ENCODE measurements at regions not wholly inside any gene's neighbourhood (a gene's known extent, or its start where the extent isn't known, plus 50 kb on each side); places are given as distances from the start of the nearest gene placed in this dataset.

GRCh38 chr2:15840969-15841368 lies 99.4 kb upstream of the MYCN start:
- DNase-seq (ENCODE audit: low read depth), result no peak
- no peak overlapping the region for H3K4me3 ChIP-seq (ENCODE audit: low read depth, low read length)

GRCh38 chr2:15841776-15842560 lies 98.4 kb upstream of the MYCN start:
- no peak overlapping the region for H3K4me3 ChIP-seq (ENCODE audit: low read depth, low read length)

GRCh38 chr2:15842758-15843666 lies 97.3 kb upstream of the MYCN start:
- no peak for DNase-seq (ENCODE audit: low read depth)
- no peak overlapping the region for H3K4me3 ChIP-seq (ENCODE audit: low read depth, low read length)

More at GRCh38 chr2:15841776-15842560, 98.4 kb upstream of the MYCN start:
- no peak for DNase-seq (ENCODE audit: low read depth)

GRCh38 chr2:15844211-15844801 lies 96.0 kb upstream of the MYCN start:
- no peak overlapping the region for H3K4me3 ChIP-seq (ENCODE audit: low read depth, low read length)
- no peak for DNase-seq (ENCODE audit: low read depth)

- DNase-seq (ENCODE audit: low read depth), result no peak
- H3K4me3 ChIP-seq (ENCODE audit: low read depth, low read length), result no peak overlapping the region
Measured at GRCh38 chr2:15845294-15845693, 95.1 kb upstream of the MYCN start.

GRCh38 chr2:15845737-15846405 lies 94.5 kb upstream of the MYCN start:
- H3K4me3 ChIP-seq (ENCODE audit: low read depth, low read length), result no peak overlapping the region
- no peak for DNase-seq (ENCODE audit: low read depth)

GRCh38 chr2:15846626-15847025 lies 93.7 kb upstream of the MYCN start:
- DNase-seq (ENCODE audit: low read depth), result no peak
- H3K4me3 ChIP-seq (ENCODE audit: low read depth, low read length), result no peak overlapping the region

- DNase-seq (ENCODE audit: low read depth), result no peak
- no peak overlapping the region for H3K4me3 ChIP-seq (ENCODE audit: low read depth, low read length)
Measured at GRCh38 chr2:15850534-15850933, 89.8 kb upstream of the MYCN start.

GRCh38 chr2:15851076-15851693 lies 89.2 kb upstream of the MYCN start:
- no peak overlapping the region for H3K4me3 ChIP-seq (ENCODE audit: low read depth, low read length)
- no peak for DNase-seq (ENCODE audit: low read depth)

GRCh38 chr2:15852811-15853210 lies 87.5 kb upstream of the MYCN start:
- no peak overlapping the region for H3K4me3 ChIP-seq (ENCODE audit: low read depth, low read length)
- no peak for DNase-seq (ENCODE audit: low read depth)

- no peak overlapping the region for H3K4me3 ChIP-seq (ENCODE audit: low read depth, low read length)
- no peak for DNase-seq (ENCODE audit: low read depth)
Measured at GRCh38 chr2:15853903-15854302, 86.4 kb upstream of the MYCN start.

GRCh38 chr2:15855766-15856260 lies 84.5 kb upstream of the MYCN start:
- DNase-seq (ENCODE audit: low read depth), result no peak
- no peak overlapping the region for H3K4me3 ChIP-seq (ENCODE audit: low read depth, low read length)

GRCh38 chr2:15856318-15856717 lies 84.0 kb upstream of the MYCN start:
- DNase-seq (ENCODE audit: low read depth), result no peak

GRCh38 chr2:15858466-15858865 lies 81.9 kb upstream of the MYCN start:
- no peak overlapping the region for H3K4me3 ChIP-seq (ENCODE audit: low read depth, low read length)
- no peak for DNase-seq (ENCODE audit: low read depth)

More at GRCh38 chr2:15856318-15856717, 84.0 kb upstream of the MYCN start:
- no peak overlapping the region for H3K4me3 ChIP-seq (ENCODE audit: low read depth, low read length)

- H3K4me3 ChIP-seq (ENCODE audit: low read depth, low read length), result no peak overlapping the region
- DNase-seq (ENCODE audit: low read depth), result no peak
Measured at GRCh38 chr2:15860051-15860663, 80.2 kb upstream of the MYCN start.

GRCh38 chr2:15860760-15861159 lies 79.6 kb upstream of the MYCN start:
- H3K4me3 ChIP-seq (ENCODE audit: low read depth, low read length), result no peak overlapping the region
- no peak for DNase-seq (ENCODE audit: low read depth)

GRCh38 chr2:15861172-15861822 lies 79.1 kb upstream of the MYCN start:
- H3K4me3 ChIP-seq (ENCODE audit: low read depth, low read length), result no peak overlapping the region
- no peak for DNase-seq (ENCODE audit: low read depth)

- no peak for DNase-seq (ENCODE audit: low read depth)
- H3K4me3 ChIP-seq (ENCODE audit: low read depth, low read length), result no peak overlapping the region
Measured at GRCh38 chr2:15861898-15862297, 78.5 kb upstream of the MYCN start.

All from skeletal muscle cell (primary cell).